Epidermal melanocyte (primary cell): ENCODE measurements at regions not wholly inside any gene's neighbourhood (a gene's known extent, or its start where the extent isn't known, plus 50 kb on each side); places are given as distances from the start of the nearest gene placed in this dataset.

Source experiments
- DNase-seq: peaks from one replicate; pipeline ENCODE4 v3.0.0; 2011; ENCODE audit warnings: low spot score; ENCODE audit not compliant: insufficient read length

- no peak for DNase-seq
Measured at GRCh38 chr12:53803194-53803593, 51.4 kb upstream of the CISTR start.

- no peak for DNase-seq
Measured at GRCh38 chr12:53803703-53804102, 51.9 kb upstream of the CISTR start.

- no peak for DNase-seq
Measured at GRCh38 chr12:53804429-53804828, 52.6 kb upstream of the CISTR start.

GRCh38 chr12:53805067-53805466 is 53.3 kb upstream of the CISTR start:
- DNase-seq, result no peak

- no peak for DNase-seq
Measured at GRCh38 chr12:53805791-53806190, 54.0 kb upstream of the CISTR start.

GRCh38 chr12:53806721-53807120 is 54.9 kb upstream of the CISTR start:
- no peak for DNase-seq

GRCh38 chr12:53807322-53807860 is 55.6 kb upstream of the CISTR start:
- no peak for DNase-seq

- DNase-seq, result no peak
Measured at GRCh38 chr12:53808023-53808705, 56.4 kb upstream of the CISTR start.

- DNase-seq, result no peak
Measured at GRCh38 chr12:53809005-53809404, 57.2 kb upstream of the CISTR start.

GRCh38 chr12:53810950-53811349 is 59.2 kb upstream of the CISTR start:
- DNase-seq, result no peak

- no peak for DNase-seq
Measured at GRCh38 chr12:53811606-53812005, 59.8 kb upstream of the CISTR start.

- no peak for DNase-seq
Measured at GRCh38 chr12:53816360-53817020, 64.7 kb upstream of the CISTR start.

- no peak for DNase-seq
Measured at GRCh38 chr12:53817021-53817389, 65.2 kb upstream of the CISTR start.

- DNase-seq, result no peak
Measured at GRCh38 chr12:53820514-53821306, 68.9 kb upstream of the CISTR start.

GRCh38 chr12:53824001-53824712 is 72.4 kb upstream of the CISTR start:
- no peak for DNase-seq

GRCh38 chr12:53825246-53826081 is 73.7 kb upstream of the CISTR start:
- DNase-seq, result no peak

- no peak for DNase-seq
Measured at GRCh38 chr12:53827306-53827705, 75.5 kb upstream of the CISTR start.

- no peak for DNase-seq
Measured at GRCh38 chr12:53828598-53828997, 76.8 kb upstream of the CISTR start.

GRCh38 chr12:53829130-53829819 is 77.5 kb upstream of the CISTR start:
- DNase-seq, result no peak

- no peak for DNase-seq
Measured at GRCh38 chr12:53830631-53831030, 78.9 kb upstream of the CISTR start.
